Astrocyte of the cerebellum (primary cell): ENCODE measurements at regions not wholly inside any gene's neighbourhood (a gene's known extent, or its start where the extent isn't known, plus 50 kb on each side); places are given as distances from the start of the nearest gene placed in this dataset.

Experiments used
- DNase-seq: peaks from one replicate; pipeline ENCODE4 v3.0.0-alpha.2; 2011; ENCODE audit warnings: low read depth
- H3K4me3 ChIP-seq: 2 replicates; pipeline ENCODE4 v1.5.1; 2011; ENCODE audit warnings: mild to moderate bottlenecking, low read depth, low read length, moderate library complexity
- in situ Hi-C: cut with HindIII; loops from 2 replicates; pipeline ENCODE4 v1.10.0; 2017; ENCODE audit warnings: low sequenced_read_pairs
- TF ChIP-seq, protein P1 (sequence below): IDR thresholded peaks from 2 replicates; pipeline ENCODE4 v1.5.1; 2012; ENCODE audit warnings: low read length, low read depth, moderate library complexity, mild to moderate bottlenecking; ENCODE audit errors: missing control alignments

DNA sequence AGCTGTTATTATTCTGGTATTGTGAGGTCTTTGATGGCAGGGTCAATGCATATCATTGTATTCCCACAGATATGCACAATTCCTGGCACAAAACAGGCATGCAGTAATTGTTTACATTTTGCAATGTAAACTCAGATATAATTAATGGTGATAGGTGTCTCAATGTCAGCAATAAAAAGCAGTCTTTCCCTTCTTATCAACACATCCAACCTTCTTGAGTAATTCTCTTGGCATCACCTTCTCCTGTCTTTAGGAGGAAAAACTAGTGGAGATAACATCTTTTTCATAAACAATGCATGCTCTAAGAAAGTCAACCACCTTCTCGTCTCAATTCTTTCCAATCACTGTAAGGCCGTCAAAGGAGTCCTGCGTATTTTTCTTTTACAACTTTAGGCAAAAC lies 313.3 kb upstream of the GULP1 start:
- in situ Hi-C loops, result no loop called here
- no peak overlapping the region for H3K4me3 ChIP-seq
- TF ChIP-seq, protein P1, sequence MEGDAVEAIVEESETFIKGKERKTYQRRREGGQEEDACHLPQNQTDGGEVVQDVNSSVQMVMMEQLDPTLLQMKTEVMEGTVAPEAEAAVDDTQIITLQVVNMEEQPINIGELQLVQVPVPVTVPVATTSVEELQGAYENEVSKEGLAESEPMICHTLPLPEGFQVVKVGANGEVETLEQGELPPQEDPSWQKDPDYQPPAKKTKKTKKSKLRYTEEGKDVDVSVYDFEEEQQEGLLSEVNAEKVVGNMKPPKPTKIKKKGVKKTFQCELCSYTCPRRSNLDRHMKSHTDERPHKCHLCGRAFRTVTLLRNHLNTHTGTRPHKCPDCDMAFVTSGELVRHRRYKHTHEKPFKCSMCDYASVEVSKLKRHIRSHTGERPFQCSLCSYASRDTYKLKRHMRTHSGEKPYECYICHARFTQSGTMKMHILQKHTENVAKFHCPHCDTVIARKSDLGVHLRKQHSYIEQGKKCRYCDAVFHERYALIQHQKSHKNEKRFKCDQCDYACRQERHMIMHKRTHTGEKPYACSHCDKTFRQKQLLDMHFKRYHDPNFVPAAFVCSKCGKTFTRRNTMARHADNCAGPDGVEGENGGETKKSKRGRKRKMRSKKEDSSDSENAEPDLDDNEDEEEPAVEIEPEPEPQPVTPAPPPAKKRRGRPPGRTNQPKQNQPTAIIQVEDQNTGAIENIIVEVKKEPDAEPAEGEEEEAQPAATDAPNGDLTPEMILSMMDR, result no peak
- DNase-seq, result no peak

DNA sequence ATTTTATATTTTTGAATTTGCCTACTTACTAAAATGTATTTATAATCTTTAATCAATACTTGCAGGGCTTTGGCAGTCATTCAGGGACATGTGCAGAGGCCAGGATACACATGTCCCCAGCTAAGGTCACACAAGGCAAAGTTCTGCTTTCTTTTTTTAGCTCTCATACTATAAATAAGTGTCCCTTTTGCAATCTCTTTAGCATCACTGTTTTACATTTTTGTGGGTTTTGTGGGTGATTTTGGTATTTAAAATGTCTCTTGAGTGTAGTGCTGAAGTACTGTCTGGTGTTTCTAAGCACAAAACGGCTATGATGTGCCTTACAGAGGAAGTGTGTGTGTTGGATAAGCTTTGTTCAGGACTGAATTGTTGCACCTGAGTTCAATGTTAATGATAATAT lies 309.0 kb upstream of the GULP1 start:
- H3K4me3 ChIP-seq, result no peak overlapping the region
- TF ChIP-seq, protein P1, result no peak
- DNase-seq, result peak; percentile 85
- in situ Hi-C loops, result no loop called here

DNA sequence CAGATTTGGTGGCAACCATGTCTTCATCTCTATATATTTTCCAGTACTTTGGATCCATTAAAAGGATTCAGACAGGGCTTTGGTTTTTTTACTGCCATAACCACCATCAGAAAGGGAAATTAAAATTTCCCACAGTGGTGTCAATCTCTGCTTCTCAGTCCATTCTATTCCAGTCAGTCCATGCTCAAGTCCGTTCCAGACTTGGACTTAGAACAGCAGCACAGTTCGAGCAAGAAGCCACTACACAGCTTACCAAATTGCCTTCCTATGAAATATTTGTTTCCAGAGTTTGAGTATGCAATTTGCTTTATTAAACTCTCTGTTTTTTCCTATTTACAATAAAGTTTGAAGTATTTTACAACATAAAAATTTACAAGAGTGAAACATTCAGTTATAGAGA lies 306.5 kb upstream of the GULP1 start:
- in situ Hi-C loops, result no loop called here
- H3K4me3 ChIP-seq, result no peak overlapping the region
- TF ChIP-seq, protein P1, result no peak

DNA sequence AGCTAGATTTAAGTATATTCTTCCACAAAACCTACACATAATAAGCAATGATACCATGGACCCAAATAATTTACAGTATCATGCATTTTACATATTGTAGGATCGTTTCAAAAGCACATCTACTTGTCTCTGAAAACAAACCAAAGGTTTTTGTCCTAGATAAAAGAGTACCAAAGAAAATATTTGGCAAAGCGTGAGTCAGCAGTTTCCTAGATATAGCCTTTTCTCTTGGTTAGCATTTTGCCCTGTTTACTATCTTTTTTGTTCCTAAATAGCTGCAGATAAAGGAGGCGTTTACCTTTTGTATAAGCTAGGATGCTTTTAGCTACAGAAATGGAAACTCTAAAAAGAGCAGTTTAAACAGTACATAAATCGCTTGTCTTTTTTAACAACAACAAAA lies 305.8 kb upstream of the GULP1 start:
- in situ Hi-C loops, result no loop called here
- H3K4me3 ChIP-seq, result no peak overlapping the region
- TF ChIP-seq, protein P1, result no peak
- no peak for DNase-seq

More for the DNA sequence above, 306.5 kb upstream of the GULP1 start:
- no peak for DNase-seq

DNA sequence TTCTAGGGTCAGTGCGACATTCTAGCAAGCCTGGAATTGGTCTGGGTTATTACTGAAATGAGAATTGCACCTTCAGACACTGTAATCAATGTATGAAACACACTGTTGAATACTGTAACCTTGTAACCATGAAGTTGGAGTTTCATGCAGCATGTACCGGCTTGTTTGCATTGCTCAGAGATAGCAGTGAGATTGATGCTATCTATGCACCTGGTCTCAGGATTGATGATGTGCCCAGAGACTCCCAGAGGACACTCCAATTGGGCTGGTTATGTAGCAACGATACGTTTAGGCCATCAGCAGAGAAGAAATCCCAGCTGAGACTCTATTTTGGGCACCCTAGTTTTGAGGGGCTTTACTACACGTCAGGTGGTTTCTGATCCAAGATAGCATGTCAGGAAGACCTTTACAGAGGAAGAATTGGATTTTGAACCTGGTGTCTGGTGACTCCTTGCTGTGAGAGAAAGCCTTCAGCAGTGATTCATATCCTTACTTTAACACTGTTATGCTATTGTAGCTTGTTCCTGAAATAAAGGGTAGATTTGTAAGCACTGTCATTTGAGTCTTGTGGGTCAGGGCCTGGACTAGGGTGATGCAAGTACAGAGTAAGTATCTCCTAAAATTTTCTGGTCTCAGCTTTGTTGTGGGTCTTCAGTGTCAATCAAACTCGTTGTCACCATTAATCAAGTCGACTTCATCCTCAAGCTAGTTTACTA lies 305.1 kb upstream of the GULP1 start:
- in situ Hi-C loops, result no loop called here
- no peak for DNase-seq
- H3K4me3 ChIP-seq, result no peak overlapping the region
- TF ChIP-seq, protein P1, result no peak

DNA sequence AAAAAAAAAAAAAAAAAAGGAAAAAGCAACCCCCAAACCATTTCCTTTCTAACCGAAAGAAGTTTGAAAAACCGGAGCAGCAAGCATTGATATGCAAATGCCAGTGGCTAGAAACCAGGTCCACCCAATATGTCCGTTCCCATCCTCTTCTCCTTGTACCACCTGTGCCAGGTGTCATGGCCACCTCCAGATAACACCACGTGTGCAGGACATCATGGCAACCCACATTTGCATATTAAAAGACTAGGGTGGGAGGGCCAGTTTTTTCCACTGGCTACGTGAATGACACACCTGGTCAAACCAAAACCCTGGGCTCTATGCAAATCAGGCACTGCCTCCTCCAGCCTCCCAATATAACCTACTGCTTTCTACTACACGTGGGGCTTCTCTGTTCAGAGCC lies 303.3 kb upstream of the GULP1 start:
- TF ChIP-seq, protein P1, result no peak
- no peak for DNase-seq
- H3K4me3 ChIP-seq, result no peak overlapping the region
- in situ Hi-C loops, result no loop called here
